Ureter (tissue), 1 donor: ENCODE measurements at regions not wholly inside any gene's neighbourhood (a gene's known extent, or its start where the extent isn't known, plus 50 kb on each side); places are given as distances from the start of the nearest gene placed in this dataset.

ENCODE experiments used
- DNase-seq: peaks from one replicate; pipeline ENCODE4 v3.0.0-alpha.2; 2020; ENCODE audit warnings: low spot score
- donor health status: DM: yes; HTN: yes; CAD: no.

- DNase-seq = no peak
Measured at GRCh38 chr4:100130964-100131363, 59.3 kb downstream of the DDIT4L start.

GRCh38 chr4:100130491-100130890, 59.8 kb downstream of the DDIT4L start:
- DNase-seq = no peak

GRCh38 chr4:100129774-100130173, 60.5 kb downstream of the DDIT4L start:
- no peak for DNase-seq

GRCh38 chr4:100128338-100128737, 61.9 kb downstream of the DDIT4L start:
- no peak for DNase-seq

- DNase-seq = no peak
Measured at GRCh38 chr4:100124715-100125114, 65.6 kb downstream of the DDIT4L start.

GRCh38 chr4:100118181-100118580, 72.1 kb downstream of the DDIT4L start:
- no peak for DNase-seq

GRCh38 chr4:100117750-100118149, 72.5 kb downstream of the DDIT4L start:
- DNase-seq = no peak

- no peak for DNase-seq
Measured at GRCh38 chr4:100114909-100115308, 75.4 kb downstream of the DDIT4L start.

- DNase-seq = no peak
Measured at GRCh38 chr4:100113732-100114131, 76.5 kb downstream of the DDIT4L start.

- DNase-seq = no peak
Measured at GRCh38 chr4:100113096-100113495, 77.2 kb downstream of the DDIT4L start.

- DNase-seq = no peak
Measured at GRCh38 chr4:100109921-100110320, 80.3 kb downstream of the DDIT4L start.

- no peak for DNase-seq
Measured at GRCh38 chr4:100108869-100109268, 81.4 kb downstream of the DDIT4L start.

- no peak for DNase-seq
Measured at GRCh38 chr4:100106982-100107381, 83.3 kb downstream of the DDIT4L start.

- no peak for DNase-seq
Measured at GRCh38 chr4:100103671-100104070, 86.6 kb downstream of the DDIT4L start.

GRCh38 chr4:100100985-100101384, 89.3 kb downstream of the DDIT4L start:
- no peak for DNase-seq

- DNase-seq = no peak
Measured at GRCh38 chr4:100099746-100100145, 90.5 kb downstream of the DDIT4L start.

GRCh38 chr4:100098681-100099080, 91.6 kb downstream of the DDIT4L start:
- no peak for DNase-seq

- no peak for DNase-seq
Measured at GRCh38 chr4:100098011-100098545, 92.2 kb downstream of the DDIT4L start.

- DNase-seq = peak; percentile 77
Measured at GRCh38 chr4:100095729-100096595, 94.3 kb downstream of the DDIT4L start.

GRCh38 chr4:100093091-100093866, 97.0 kb downstream of the DDIT4L start:
- peak; percentile 85 for DNase-seq

GRCh38 chr4:100087743-100088142, 102.5 kb downstream of the DDIT4L start:
- DNase-seq = no peak

- DNase-seq = no peak
Measured at GRCh38 chr4:100086766-100087431, 103.4 kb downstream of the DDIT4L start.
